Fibroblast of skin of scalp (primary cell): ENCODE measurements at regions not wholly inside any gene's neighbourhood (a gene's known extent, or its start where the extent isn't known, plus 50 kb on each side); places are given as distances from the start of the nearest gene placed in this dataset.
A peak's percentile ranks its signal among the peaks of the same experiment; 100 is the strongest.

ENCODE experiments used
- DNase-seq: peaks from one replicate; pipeline ENCODE4 v3.0.0-alpha.2; 2013

DNA sequence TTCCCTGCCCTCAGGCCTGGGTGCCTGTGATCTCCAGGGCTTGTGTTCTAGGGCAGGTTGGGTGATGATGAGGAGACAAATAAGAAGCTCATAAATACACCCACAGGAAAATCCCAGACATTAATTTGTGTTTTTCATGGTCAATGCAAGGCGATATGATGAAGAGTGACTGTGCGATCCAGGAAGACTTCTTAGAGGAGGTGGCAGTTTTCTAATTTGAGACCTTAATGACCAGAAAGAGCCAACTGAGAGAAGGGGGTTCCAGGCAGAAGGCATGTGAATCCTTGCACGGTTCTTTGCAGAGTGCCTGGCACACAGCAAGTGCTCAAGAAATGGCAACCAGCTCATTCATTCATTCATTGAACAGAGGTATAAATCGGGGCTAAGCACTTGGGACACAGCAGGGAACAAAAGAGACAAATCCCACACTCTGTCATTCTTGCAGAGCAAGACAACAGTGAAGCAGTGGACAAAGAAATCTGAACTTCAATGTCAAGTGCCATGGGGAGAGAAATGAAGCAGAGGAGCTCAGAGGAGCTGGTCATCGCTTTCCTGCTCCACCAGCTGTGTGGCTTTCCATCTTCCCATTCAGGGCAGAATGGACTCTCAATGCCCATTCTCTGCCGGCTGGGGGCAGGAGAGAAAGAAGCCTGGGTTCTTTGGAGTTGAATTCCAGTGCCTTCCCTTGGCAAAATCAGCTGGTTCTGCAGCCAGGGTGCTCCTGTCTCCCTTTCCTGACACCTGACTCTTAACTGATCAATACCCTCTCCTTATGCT lies 128.3 kb downstream of the AACS start:
- no peak for DNase-seq

GRCh38 chr12:125194163-125194773 lies 129.0 kb downstream of the AACS start:
- DNase-seq, result peak; percentile 66

GRCh38 chr12:125194987-125195386 lies 129.8 kb downstream of the AACS start:
- DNase-seq, result no peak

- DNase-seq, result no peak
Measured at GRCh38 chr12:125197326-125197725, 132.1 kb downstream of the AACS start.

GRCh38 chr12:125198652-125199051 lies 133.4 kb downstream of the AACS start:
- DNase-seq, result no peak

- no peak for DNase-seq
Measured at GRCh38 chr12:125201090-125201489, 135.9 kb downstream of the AACS start.

GRCh38 chr12:125201940-125202339 lies 136.7 kb downstream of the AACS start:
- no peak for DNase-seq

DNA sequence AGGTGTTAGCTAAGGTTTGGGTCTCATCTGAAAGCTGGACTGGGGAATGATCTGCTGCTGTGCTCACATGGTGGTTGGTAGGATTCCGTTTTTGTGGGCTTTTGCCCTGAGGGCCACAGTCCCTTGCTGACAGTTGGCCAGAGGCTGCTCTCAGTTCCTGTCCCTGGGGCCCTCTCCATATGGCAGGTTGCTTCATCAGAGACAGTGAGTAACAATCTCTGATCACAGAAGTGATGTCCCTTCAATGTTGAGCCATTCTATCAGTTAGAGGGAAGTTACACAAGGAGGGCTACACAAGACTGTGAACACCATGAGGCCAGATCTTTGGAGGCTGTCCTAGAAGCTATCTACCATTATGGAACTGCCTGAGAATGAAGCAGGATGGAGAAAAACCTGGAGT lies 137.2 kb downstream of the AACS start:
- no peak for DNase-seq

GRCh38 chr12:125203145-125203765 lies 138.0 kb downstream of the AACS start:
- DNase-seq, result no peak

DNA sequence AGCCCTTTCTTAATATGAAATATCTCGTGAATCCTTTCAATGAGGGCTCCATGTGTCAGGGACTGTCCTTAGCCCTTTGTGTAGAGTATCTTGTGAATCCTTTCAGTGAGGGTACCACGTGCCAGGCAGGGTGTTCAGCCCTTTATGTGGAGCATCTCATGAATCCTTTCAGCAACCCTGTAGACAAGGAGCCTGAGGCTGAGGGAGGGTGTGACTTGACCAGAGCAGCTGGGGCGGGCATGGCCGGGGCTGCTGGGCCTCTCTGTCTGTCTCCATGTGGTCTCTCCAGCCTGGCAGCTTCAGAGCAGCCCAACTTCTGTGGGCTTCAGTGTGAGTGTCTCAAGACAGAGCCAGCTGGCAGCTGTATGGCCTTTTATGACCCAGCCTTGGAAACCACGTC lies 140.2 kb downstream of the AACS start:
- DNase-seq, result no peak

- no peak for DNase-seq
Measured at GRCh38 chr12:125206711-125207110, 141.5 kb downstream of the AACS start.

DNA sequence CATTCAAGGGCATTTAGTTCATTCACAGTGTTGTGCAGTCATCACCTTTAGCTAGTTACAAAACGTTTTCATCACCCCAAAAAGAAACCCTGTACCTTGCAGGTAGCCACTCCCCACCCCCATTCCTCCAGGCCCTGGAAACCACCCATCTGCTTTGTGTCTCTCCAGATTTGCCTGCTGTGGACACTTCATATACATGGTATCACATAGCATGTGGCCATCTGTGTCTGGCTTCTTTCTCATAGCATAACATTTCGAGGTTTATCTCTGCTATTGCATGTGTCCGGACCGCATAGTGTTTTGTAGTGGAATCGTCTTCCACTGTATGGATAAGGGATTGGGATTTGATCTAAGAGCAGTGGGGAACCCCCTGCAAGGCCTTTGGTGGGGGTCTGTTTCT lies 143.1 kb downstream of the AACS start:
- DNase-seq, result no peak

DNA sequence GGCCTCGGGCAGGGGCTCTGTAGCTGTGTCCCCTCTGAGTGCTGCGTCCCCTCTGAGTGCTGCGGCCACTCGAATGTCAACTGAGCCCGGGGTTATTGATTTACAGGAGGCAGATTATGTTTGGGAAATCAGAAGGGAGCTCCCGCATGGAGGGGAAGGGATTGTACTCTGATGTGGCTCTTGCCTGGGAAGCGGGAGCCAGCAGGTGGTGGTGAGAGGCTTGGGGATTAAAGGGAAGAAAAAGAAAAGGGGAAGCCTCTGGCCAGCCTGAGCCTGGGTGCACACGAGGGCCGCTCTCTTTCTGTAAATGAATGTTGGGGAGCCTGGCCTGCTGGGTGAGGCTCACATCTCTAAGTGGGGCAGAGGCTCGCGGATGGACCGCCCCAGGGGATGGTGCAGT lies 143.7 kb downstream of the AACS start:
- no peak for DNase-seq

DNA sequence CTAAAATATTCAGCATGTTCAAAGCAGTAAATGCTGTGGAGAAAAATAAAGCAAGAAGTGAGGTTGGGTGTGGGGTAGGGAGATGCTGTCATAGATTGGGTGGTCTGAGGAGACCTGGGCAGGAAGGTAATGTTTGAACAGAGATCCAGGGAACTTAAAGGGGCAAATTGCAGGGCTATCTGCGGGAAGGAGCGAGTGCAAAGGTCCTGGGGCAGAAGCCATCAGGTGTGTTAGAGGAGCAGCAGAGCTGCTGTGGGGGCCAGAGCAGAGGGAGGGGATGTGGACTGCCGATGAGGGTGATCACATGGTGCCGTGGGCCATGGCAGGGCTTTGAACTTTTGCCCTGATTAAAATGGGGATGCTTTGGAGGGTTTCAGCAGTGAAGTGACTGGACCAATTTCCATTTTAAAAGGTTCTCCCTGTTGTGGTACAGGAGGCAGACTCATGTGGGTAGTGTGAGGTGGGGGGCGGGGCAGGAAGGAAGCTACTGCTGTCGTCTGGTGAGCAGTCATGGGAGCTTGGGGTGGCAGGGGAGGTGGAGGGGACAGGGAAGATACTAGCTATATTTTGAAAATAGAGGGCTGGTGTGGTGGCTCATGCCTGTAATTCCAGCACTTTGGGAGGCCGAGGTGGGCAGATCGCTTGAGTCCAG lies 145.0 kb downstream of the AACS start:
- no peak for DNase-seq

GRCh38 chr12:125211464-125211863 lies 146.2 kb downstream of the AACS start:
- no peak for DNase-seq

- DNase-seq, result no peak
Measured at GRCh38 chr12:125214289-125214688, 149.1 kb downstream of the AACS start.

GRCh38 chr12:125216756-125217155 lies 151.5 kb downstream of the AACS start:
- no peak for DNase-seq

- no peak for DNase-seq
Measured at GRCh38 chr12:125217308-125217707, 152.1 kb downstream of the AACS start.

GRCh38 chr12:125218952-125219351 lies 153.7 kb downstream of the AACS start:
- peak; percentile 13 for DNase-seq

DNA sequence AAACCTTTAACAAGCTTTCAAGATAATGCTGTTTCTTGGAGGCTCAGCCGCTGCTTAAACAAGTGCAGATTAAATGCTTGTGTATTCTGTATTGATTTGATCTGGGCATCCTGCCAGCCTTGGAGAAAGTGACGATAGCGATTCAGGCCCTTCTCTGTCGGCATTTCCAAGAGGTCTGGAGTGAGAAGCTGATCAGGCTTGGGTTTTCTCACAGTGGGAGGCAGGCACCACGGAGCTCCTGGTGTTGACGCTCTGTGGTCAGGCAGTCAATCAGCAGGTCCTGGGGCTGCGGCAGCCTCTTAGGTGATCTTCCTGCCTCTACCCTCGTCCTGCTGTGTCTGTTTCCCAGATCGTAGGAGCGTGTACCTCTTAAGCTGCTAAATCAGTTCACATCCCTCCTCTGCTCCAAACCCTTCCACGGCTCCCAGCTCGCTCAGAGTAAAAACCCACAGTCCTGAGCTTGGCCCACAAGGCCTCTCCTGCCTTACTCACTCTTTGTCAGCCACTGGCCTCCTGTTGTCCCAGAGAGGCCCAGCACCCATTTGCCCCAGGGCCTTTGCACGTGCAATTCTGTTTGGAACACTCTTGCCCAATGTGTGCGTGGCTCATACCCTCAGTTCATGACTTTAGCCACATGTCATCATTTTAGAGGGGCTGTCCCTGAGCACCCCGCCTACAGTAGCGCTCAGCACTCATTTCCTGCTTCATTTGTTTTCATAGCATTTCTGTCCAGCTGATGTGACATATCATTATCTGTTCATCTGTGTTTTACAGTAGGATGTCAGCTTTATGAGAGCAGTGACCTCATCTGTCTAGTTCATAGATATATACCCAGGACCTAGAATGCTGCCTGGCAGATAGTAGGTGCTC lies 155.4 kb downstream of the AACS start:
- DNase-seq, result peak; percentile 26

DNA sequence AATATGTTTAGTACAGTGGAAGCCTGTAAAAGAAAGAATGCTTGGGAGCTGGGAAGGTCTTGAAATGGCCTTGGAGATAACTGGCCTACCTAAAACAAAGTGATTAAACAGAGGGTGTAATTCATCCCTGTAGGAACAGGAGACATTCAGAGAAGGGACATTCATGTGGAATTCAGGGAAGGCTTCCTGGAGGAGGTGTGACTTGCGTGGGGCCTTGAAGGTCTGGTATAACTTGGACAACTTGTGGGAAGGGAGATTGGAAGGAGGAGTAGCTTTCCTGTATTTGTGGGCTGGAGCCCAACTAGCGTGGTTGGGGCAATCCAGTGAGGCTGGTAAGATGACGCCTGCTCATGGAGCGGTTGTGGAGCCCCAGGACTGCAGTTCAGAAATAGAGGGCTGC lies 156.4 kb downstream of the AACS start:
- DNase-seq, result no peak

DNA sequence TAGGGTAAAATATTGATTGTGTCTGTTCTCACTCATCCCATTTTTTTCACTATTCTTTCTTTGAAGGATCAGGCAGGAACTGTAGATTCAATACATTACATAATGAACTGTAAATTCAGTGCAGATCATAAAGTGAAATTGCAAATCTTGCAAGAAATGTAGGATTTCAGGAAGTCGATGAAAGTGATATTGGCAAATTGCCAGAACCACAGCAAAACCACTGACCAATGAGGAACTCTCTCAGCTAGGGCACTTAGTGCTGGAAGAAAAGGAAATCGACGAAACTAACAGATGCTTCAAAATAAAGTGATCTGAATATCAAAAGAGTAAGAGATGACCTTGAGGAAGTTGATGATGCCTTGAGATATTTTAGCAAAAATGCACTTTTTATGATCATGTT lies 157.6 kb downstream of the AACS start:
- DNase-seq, result no peak

DNA sequence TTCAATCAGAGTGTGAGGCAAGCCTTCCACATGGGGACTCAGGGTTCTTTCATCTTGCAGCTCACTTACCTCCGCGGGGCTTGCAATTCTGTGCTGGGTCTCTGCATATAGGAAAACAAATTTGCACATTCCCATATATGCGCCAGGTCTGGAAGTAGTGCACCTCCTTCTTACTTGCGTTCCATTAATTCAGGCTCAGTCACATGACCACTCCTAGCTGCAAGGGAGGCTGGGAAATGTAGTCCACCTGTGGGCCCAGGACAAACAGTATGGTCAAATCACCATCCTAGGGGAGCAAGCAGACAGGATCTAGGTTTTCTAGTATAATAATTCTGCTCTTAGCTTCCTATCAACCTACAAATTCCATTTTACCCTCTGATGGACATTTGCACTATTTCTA lies 160.4 kb downstream of the AACS start:
- no peak for DNase-seq
